ENCODE measurements at regions not wholly inside any gene's neighbourhood (a gene's known extent, or its start where the extent isn't known, plus 50 kb on each side); places are given as distances from the start of the nearest gene placed in this dataset.

DNA sequence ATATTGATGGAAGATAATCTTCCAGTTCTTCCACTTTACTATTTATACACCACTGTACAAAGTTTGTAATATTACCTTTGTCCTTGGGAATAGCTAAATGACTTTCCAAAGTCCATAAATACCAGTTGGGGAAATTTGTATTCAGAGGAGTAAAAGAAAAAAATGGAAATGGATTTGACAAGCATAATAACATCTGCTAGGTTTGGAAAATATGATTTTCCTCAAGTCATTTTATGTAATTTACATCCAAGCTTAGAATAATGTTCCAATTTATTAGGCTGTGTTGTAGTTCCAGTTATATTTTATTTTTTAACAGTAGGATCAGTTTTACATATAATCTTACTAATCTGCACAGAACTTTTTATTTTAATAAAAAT is 563.0 kb upstream of the PKDCC start:
- peaks cover 4% of the 10 kb centered on the region for H3K4me1 Mint-ChIP-seq
- DNase-seq = no peak
- no peak overlapping the region for H3K4me2 ChIP-seq (replicated peaks; ENCODE audit: extremely low read depth, low read length, poor library complexity, severe bottlenecking)
- TF ChIP-seq CTCF (IDR thresholded peaks at IDR 0.05) = no peak
- no peaks in the 10 kb centered on the region for H3K4me1 ChIP-seq (ENCODE audit: control insufficient read depth in 1 of 2, insufficient read depth in 2 of 2, low read length in 2 of 2)
- no peaks in the 10 kb centered on the region for H3K9me3 ChIP-seq (replicated peaks in 1 of 2; ENCODE audit: control insufficient read depth in 1 of 2, insufficient read depth in 1 of 2, low read length in 2 of 2)
- H3K27ac Mint-ChIP-seq = no peak overlapping the region
- H3K79me2 ChIP-seq (ENCODE audit: insufficient read depth, low read length) = no peaks in the 10 kb centered on the region
- H3K36me3 Mint-ChIP-seq = no peaks in the 10 kb centered on the region
- no peaks in the 10 kb centered on the region for H3K27me3 Mint-ChIP-seq (ENCODE audit: low read depth in 3 of 3)
- H2AFZ ChIP-seq (ENCODE audit: insufficient read depth, low read depth, low read length, poor library complexity, severe bottlenecking) = no peak overlapping the region
- H3K27me3 ChIP-seq (ENCODE audit: control insufficient read depth in 2 of 2, insufficient read depth in 2 of 2, low read length in 2 of 2) = no peaks in the 10 kb centered on the region
- H3K36me3 ChIP-seq (replicated peaks in 1 of 2; ENCODE audit: control insufficient read depth in 1 of 2, insufficient read depth in 2 of 2, low read length in 2 of 2) = no peaks in the 10 kb centered on the region
- no peak overlapping the region for H3K9ac ChIP-seq (ENCODE audit: insufficient read depth, low read length, poor library complexity, severe bottlenecking)
- no peak overlapping the region for H3K27ac ChIP-seq (ENCODE audit: low read depth in 1 of 2, low read length in 2 of 2)
- no peak overlapping the region for H3K4me3 Mint-ChIP-seq
- no peaks in the 10 kb centered on the region for H4K20me1 ChIP-seq (ENCODE audit: insufficient read depth, low read length)
- H3K4me3 ChIP-seq (replicated peaks in 1 of 3; ENCODE audit: low read depth in 2 of 3, low read length in 3 of 3) = no peak overlapping the region
- H3K9me3 Mint-ChIP-seq = peaks cover 0 to 6% (median 0%) of the 10 kb centered on the region in 7 donors
- intact Hi-C loops (cut with micrococcal nuclease) = no loop called here

DNA sequence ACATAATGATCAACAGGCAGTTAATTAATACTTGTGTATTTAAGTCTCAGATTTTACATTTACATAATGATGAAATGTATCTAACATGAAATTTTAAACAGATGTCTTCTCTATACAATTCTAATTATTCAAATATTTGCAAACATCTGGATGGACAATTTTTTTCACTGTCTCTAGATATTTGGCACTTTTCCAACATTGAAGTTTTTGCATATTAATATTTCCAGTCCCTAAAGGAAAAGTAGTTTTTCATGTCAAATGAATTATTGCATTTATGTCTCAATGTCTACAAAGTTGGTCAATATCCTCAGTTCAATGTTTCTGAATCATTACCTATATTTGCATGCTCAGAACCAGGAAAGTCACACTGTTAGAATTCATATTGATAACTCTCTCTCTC is 560.9 kb upstream of the PKDCC start:
- DNase-seq = no peak
- H3K36me3 ChIP-seq (replicated peaks in 1 of 2; ENCODE audit: control insufficient read depth in 1 of 2, insufficient read depth in 2 of 2, low read length in 2 of 2) = no peaks in the 10 kb centered on the region
- H3K27ac ChIP-seq (ENCODE audit: low read depth in 1 of 2, low read length in 2 of 2) = no peak overlapping the region
- no peak overlapping the region for H2AFZ ChIP-seq (ENCODE audit: insufficient read depth, low read depth, low read length, poor library complexity, severe bottlenecking)
- Mint-ChIP-seq H3K27ac (no peak overlapping the region), H3K9me3 (peaks cover 0 to 11% (median 2%) of the 10 kb centered on the region in 7 donors), H3K4me1 (peaks cover 4% of the 10 kb centered on the region), H3K4me3 (no peak overlapping the region), H3K36me3 (no peaks in the 10 kb centered on the region), H3K27me3 (ENCODE audit: low read depth in 3 of 3) (no peaks in the 10 kb centered on the region)
- H4K20me1 ChIP-seq (ENCODE audit: insufficient read depth, low read length) = no peaks in the 10 kb centered on the region
- H3K4me3 ChIP-seq (replicated peaks in 1 of 3; ENCODE audit: low read depth in 2 of 3, low read length in 3 of 3) = no peak overlapping the region
- no peaks in the 10 kb centered on the region for H3K27me3 ChIP-seq (ENCODE audit: control insufficient read depth in 2 of 2, insufficient read depth in 2 of 2, low read length in 2 of 2)
- peaks cover 5 to 7% of the 10 kb centered on the region in 2 donors for H3K9me3 ChIP-seq (replicated peaks in 1 of 2; ENCODE audit: control insufficient read depth in 1 of 2, insufficient read depth in 1 of 2, low read length in 2 of 2)
- no peak overlapping the region for H3K4me2 ChIP-seq (replicated peaks; ENCODE audit: extremely low read depth, low read length, poor library complexity, severe bottlenecking)
- H3K9ac ChIP-seq (ENCODE audit: insufficient read depth, low read length, poor library complexity, severe bottlenecking) = no peak overlapping the region
- H3K79me2 ChIP-seq (ENCODE audit: insufficient read depth, low read length) = no peaks in the 10 kb centered on the region
- H3K4me1 ChIP-seq (ENCODE audit: control insufficient read depth in 1 of 2, insufficient read depth in 2 of 2, low read length in 2 of 2) = no peaks in the 10 kb centered on the region
- TF ChIP-seq CTCF (IDR thresholded peaks at IDR 0.05) = no peak
- intact Hi-C loops (cut with micrococcal nuclease) = no loop called here
